ENCODE measurements at regions not wholly inside any gene's neighbourhood (a gene's known extent, or its start where the extent isn't known, plus 50 kb on each side); places are given as distances from the start of the nearest gene placed in this dataset.

DNA sequence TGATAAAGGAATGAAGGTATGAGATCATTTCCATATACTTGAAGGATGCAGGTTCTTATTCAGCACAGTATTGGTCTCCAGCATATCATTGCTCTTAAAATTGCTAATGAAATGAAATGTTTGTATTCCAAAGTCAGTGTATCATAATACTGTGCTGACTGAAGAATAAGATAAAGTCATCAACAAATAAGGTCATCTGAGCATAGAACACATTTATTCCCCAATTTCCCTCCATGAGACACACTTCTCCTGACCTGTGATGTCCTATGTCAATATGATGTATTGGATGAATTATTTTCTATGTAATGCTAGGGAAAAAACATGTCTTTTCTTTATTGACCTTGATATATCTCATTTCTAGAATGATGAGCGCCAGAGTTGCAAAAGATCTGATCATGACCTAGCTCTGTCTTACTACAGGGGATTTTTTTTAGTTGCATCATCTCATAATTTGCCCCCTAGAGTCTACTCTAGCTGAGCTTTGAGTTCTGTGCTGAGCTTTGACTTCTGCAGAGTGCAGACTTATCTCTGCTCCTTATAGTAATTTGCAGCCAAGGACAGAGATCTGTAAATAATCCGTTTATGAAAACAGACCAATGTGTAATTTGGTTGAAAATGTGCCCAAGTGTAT lies 859.8 kb downstream of the TRIB2 start:
- TF ChIP-seq, protein P1, sequence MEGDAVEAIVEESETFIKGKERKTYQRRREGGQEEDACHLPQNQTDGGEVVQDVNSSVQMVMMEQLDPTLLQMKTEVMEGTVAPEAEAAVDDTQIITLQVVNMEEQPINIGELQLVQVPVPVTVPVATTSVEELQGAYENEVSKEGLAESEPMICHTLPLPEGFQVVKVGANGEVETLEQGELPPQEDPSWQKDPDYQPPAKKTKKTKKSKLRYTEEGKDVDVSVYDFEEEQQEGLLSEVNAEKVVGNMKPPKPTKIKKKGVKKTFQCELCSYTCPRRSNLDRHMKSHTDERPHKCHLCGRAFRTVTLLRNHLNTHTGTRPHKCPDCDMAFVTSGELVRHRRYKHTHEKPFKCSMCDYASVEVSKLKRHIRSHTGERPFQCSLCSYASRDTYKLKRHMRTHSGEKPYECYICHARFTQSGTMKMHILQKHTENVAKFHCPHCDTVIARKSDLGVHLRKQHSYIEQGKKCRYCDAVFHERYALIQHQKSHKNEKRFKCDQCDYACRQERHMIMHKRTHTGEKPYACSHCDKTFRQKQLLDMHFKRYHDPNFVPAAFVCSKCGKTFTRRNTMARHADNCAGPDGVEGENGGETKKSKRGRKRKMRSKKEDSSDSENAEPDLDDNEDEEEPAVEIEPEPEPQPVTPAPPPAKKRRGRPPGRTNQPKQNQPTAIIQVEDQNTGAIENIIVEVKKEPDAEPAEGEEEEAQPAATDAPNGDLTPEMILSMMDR (IDR thresholded peaks at IDR 0.05; ENCODE audit: low read depth, low read length) = no peak
- no peak overlapping the region for H3K4me3 ChIP-seq (ENCODE audit: low read depth, low read length)

DNA sequence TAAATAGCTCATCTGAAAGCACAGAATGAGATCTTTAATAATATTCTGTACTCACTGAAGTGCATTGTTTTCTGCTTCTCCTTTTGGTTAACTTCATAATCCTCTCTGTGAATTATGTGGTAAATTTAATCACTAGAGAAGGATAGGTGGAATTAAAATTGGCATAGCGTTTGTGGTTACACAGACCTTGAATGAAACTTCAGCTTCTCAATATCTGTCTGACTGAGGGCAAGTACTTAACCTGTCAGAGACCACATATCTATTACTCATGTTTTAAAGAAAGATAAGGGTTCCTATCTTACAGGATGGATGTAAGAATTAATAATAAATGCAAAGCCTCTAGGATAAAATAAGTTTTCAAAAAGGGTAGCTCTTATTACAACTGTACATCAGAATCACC lies 861.8 kb downstream of the TRIB2 start:
- TF ChIP-seq, protein P1 (IDR thresholded peaks at IDR 0.05; ENCODE audit: low read depth, low read length) = no peak
- no peak overlapping the region for H3K4me3 ChIP-seq (ENCODE audit: low read depth, low read length)

DNA sequence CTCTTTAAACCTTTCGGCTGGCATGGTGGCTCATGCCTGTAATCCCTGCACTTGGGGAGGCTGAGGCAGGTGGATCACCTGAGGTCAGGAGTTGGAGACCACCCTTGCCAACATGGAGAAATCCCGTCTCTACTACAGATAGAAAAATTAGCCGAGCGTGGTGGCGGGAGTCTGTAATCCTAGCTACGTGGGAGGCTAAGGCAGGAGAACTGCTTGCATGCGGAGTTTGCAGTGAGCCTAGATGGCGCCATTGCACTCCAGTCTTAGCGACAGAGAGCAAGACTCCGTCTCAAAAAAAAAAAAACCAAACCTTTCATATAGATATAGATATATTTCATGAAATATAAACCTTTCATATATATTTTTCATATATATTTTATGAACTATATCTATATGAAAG lies 864.7 kb downstream of the TRIB2 start:
- H3K4me3 ChIP-seq (ENCODE audit: low read depth, low read length) = no peak overlapping the region
- TF ChIP-seq, protein P1 (IDR thresholded peaks at IDR 0.05; ENCODE audit: low read depth, low read length) = no peak

DNA sequence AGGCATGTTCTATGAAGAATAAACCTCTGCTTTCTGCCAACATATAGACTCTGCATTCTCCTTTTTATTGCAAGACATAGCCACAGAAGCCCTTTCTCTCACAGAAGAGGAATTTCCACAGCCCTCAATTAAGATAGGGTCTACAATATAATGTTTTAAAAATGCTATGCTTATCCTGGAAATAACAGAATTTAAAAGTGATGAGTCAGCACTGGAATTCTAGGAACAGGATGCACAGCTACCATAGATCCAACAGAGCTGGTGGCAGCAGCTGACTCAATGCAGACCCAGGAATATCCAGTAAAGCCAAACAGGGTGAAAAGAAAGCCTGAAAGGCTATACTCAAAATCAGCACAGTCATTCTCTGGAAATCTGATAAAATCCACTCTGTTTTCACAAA lies 866.9 kb downstream of the TRIB2 start:
- TF ChIP-seq, protein P1 (IDR thresholded peaks at IDR 0.05; ENCODE audit: low read depth, low read length) = no peak
- H3K4me3 ChIP-seq (ENCODE audit: low read depth, low read length) = no peak overlapping the region

DNA sequence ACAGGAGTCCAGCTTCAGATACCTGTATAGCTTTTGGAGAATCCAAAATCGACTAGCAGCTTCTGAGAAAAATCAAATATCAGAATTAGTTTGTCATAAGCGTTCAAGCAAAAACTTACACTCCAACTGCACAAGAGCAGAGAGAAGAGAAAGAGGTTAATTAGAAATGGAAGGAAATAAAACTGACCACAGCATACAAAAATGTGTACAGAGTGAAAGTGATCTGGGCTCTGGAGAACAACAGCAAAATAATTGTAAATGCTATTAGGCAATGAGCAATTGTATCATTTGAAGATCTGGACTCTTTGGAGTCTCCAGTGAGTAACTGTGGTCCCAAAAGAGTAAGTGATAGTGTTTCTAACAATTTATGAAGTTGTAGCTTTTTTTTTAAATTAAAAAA lies 867.3 kb downstream of the TRIB2 start:
- TF ChIP-seq, protein P1 (IDR thresholded peaks at IDR 0.05; ENCODE audit: low read depth, low read length) = no peak

DNA sequence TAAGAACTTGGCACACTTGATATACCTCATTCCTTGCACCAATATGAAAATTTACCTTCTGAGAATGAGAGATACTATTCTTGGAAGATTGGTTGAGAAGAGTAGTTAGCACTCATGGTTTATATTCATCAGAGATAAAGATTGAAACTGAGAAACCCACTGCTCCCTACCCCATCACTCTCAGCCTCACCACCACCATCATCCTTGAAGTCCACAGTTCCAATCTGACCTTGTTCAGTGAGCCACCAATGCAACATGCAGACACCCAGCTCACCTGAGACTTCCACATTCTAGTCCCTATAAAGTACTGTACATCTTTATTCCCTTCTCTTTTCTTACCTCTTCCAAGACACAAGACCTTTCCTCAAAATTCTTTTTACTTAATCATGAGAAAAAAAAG lies 869.0 kb downstream of the TRIB2 start:
- no peak overlapping the region for H3K4me3 ChIP-seq (ENCODE audit: low read depth, low read length)
- TF ChIP-seq, protein P1 (IDR thresholded peaks at IDR 0.05; ENCODE audit: low read depth, low read length) = no peak

More for the DNA sequence above, 867.3 kb downstream of the TRIB2 start:
- no peak overlapping the region for H3K4me3 ChIP-seq (ENCODE audit: low read depth, low read length)

DNA sequence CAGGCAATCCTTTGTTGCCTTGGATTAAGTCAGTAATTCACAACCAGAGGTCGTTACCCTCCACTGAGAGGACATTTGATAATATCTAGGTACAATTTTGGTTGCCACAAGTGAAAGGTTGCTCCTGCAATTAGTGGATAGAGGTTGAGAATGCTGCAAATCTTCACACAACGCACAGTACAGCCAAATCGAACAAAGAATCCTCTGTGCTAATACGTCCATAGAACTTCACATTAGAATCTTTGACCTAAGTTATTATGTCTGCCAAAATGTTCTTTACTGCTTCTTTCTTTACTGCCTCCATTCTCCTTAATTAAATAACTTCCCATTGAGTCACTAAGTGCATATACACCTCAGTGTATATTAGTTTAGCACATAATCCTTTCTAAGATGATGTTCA lies 879.5 kb downstream of the TRIB2 start:
- no peak overlapping the region for H3K4me3 ChIP-seq (ENCODE audit: low read depth, low read length)
- TF ChIP-seq, protein P1 (IDR thresholded peaks at IDR 0.05; ENCODE audit: low read depth, low read length) = no peak
